ENCODE measurements at regions not wholly inside any gene's neighbourhood (a gene's known extent, or its start where the extent isn't known, plus 50 kb on each side); places are given as distances from the start of the nearest gene placed in this dataset.
"Not testable (repeated sequence)": the region's sequence is repeated elsewhere in the genome, so short reads cannot be mapped to it uniquely, and the experiment has no call there.

GRCh38 chr9:25445721-25446120 is 232.5 kb downstream of the TUSC1 start:
- not testable (repeated sequence) for TF ChIP-seq CTCF (tag by site-specific recombination; IDR thresholded peaks at IDR 0.05); ZNF274 (IDR thresholded peaks at IDR 0.05; ENCODE audit: low read length); ZNF274 (tag by site-specific recombination; IDR thresholded peaks at IDR 0.05; ENCODE audit: borderline replicate concordance); ZBTB11 (tag by site-specific recombination; conservative IDR thresholded peaks at IDR 0.05; ENCODE audit: low read depth); ZNF76 (tag by site-specific recombination; IDR thresholded peaks at IDR 0.05; ENCODE audit: borderline replicate concordance, low read depth); ZNF449 (tag by site-specific recombination; IDR thresholded peaks at IDR 0.05); ATF2 (tag by site-specific recombination; IDR thresholded peaks at IDR 0.05; ENCODE audit: low read depth)
- TF ChIP-seq, protein P1, sequence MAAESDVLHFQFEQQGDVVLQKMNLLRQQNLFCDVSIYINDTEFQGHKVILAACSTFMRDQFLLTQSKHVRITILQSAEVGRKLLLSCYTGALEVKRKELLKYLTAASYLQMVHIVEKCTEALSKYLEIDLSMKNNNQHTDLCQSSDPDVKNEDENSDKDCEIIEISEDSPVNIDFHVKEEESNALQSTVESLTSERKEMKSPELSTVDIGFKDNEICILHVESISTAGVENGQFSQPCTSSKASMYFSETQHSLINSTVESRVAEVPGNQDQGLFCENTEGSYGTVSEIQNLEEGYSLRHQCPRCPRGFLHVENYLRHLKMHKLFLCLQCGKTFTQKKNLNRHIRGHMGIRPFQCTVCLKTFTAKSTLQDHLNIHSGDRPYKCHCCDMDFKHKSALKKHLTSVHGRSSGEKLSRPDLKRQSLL (tag by site-specific recombination; IDR thresholded peaks at IDR 0.05): not testable (repeated sequence)

Measured in HEK293 (cell line).